ENCODE measurements at regions not wholly inside any gene's neighbourhood (a gene's known extent, or its start where the extent isn't known, plus 50 kb on each side); places are given as distances from the start of the nearest gene placed in this dataset.
"Not testable (repeated sequence)": the region's sequence is repeated elsewhere in the genome, so short reads cannot be mapped to it uniquely, and the experiment has no call there.

- DNase-seq (ENCODE audit: insufficient read length, low spot score) (no peak), FAIRE-seq (no peak)
- no peak for TF ChIP-seq CTCF (IDR thresholded peaks at IDR 0.05; ENCODE audit: insufficient read depth, missing control alignments)
Observed at GRCh38 chr12:29025937-29026336, 123.1 kb upstream of the FAR2 start.

- no peak for DNase-seq (ENCODE audit: insufficient read length, low spot score)
- TF ChIP-seq CTCF (IDR thresholded peaks at IDR 0.05; ENCODE audit: insufficient read depth, missing control alignments): no peak
- FAIRE-seq: no peak
Observed at GRCh38 chr12:29026419-29026818, 122.7 kb upstream of the FAR2 start.

DNA sequence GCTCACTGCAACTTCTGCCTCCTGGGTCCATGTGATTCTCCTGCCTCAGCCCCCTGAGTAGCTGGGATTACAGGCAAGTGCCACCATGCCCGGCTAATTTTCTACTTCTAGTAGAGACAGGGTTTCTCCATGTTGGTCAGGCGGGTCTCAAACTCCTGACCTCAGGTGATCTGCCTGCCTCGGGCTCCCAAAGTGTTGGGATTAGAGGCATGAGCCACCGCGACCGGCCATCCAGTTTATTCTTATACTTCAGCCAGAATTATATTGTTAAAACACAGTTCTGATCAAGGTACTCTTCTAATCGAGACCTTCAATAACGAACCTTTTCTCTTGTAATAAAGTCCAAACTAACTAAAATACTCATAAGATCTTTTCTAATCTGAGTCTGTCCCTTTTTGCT, 119.6 kb upstream of the FAR2 start:
- not testable (repeated sequence) for FAIRE-seq; DNase-seq (ENCODE audit: insufficient read length, low spot score)

- no peak for TF ChIP-seq CTCF (IDR thresholded peaks at IDR 0.05; ENCODE audit: insufficient read depth, missing control alignments)
- no peak for DNase-seq (ENCODE audit: insufficient read length, low spot score)
- FAIRE-seq: no peak
Observed at GRCh38 chr12:29030006-29030405, 119.1 kb upstream of the FAR2 start.

GRCh38 chr12:29032446-29032845, 116.6 kb upstream of the FAR2 start:
- TF ChIP-seq CTCF (IDR thresholded peaks at IDR 0.05; ENCODE audit: insufficient read depth, missing control alignments): no peak
- DNase-seq (ENCODE audit: insufficient read length, low spot score) (no peak), FAIRE-seq (no peak)

GRCh38 chr12:29033519-29033918, 115.6 kb upstream of the FAR2 start:
- no peak for TF ChIP-seq CTCF (IDR thresholded peaks at IDR 0.05; ENCODE audit: insufficient read depth, missing control alignments)
- FAIRE-seq: no peak
- no peak for DNase-seq (ENCODE audit: insufficient read length, low spot score)

GRCh38 chr12:29035112-29035511, 114.0 kb upstream of the FAR2 start:
- TF ChIP-seq CTCF (IDR thresholded peaks at IDR 0.05; ENCODE audit: insufficient read depth, missing control alignments): no peak
- DNase-seq (ENCODE audit: insufficient read length, low spot score) (no peak), FAIRE-seq (no peak)

DNA sequence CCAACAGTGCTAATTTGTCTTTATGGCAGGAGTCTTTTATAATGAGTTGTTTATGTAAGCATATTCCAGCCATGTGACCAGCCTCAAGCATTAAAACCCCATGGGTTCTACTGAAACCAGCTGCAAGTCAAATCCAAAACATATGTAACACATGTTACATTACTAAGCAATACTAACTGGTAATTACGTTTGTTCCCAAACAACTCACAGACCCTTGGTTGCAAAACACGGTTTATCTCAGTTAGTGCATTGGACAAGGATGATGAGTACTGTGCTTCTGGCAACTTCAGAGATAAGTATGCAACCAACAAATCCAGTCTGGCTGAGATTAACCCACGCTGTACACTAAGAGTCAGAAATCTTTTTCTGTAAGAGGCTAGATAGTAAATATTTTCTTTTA, 110.1 kb upstream of the FAR2 start:
- no peak for TF ChIP-seq CTCF (IDR thresholded peaks at IDR 0.05; ENCODE audit: insufficient read depth, missing control alignments)
- DNase-seq (ENCODE audit: insufficient read length, low spot score) (no peak), FAIRE-seq (no peak)
